ENCODE measurements at regions not wholly inside any gene's neighbourhood (a gene's known extent, or its start where the extent isn't known, plus 50 kb on each side); places are given as distances from the start of the nearest gene placed in this dataset.
"Not testable (repeated sequence)": the region's sequence is repeated elsewhere in the genome, so short reads cannot be mapped to it uniquely, and the experiment has no call there.

- H2AK5ac ChIP-seq (ENCODE audit: low read length): no peak overlapping the region
- H3K4me1 ChIP-seq (ENCODE audit: control insufficient read depth, low read depth, low read length): no peaks in the 10 kb centered on the region
- H3K56ac ChIP-seq (ENCODE audit: low read length): no peak overlapping the region
- H2BK15ac ChIP-seq (replicated peaks; ENCODE audit: low read depth): no peak overlapping the region
- H3K4me2 ChIP-seq (ENCODE audit: low read length): no peak overlapping the region
- no peaks in the 10 kb centered on the region for H3K79me1 ChIP-seq (ENCODE audit: low read length)
- H3K18ac ChIP-seq (ENCODE audit: low read length): peak overlapping the region; percentile 64
- no peak overlapping the region for H3K9ac ChIP-seq (ENCODE audit: low read length)
- peak overlapping the region; percentile 36 for H3K4ac ChIP-seq (ENCODE audit: low read depth, low read length)
- no peaks in the 10 kb centered on the region for H3K79me2 ChIP-seq (ENCODE audit: control insufficient read depth, insufficient read depth, low read length)
- no peak overlapping the region for H4K5ac ChIP-seq (ENCODE audit: low read length)
- no peaks in the 10 kb centered on the region for H3K36me3 ChIP-seq (ENCODE audit: control insufficient read depth, insufficient read depth, low read length)
- WGBS (ENCODE audit: extremely low coverage, insufficient coverage, low lambda C conversion rate): no CpG with 5 or more reads among the region's 2 CpGs
- H3K4me3 ChIP-seq (ENCODE audit: low read length): no peak overlapping the region
- H2BK120ac ChIP-seq (ENCODE audit: low read depth, low read length): peak overlapping the region; percentile 55
- H3K23ac ChIP-seq (ENCODE audit: low read length): no peak overlapping the region
- no peak overlapping the region for H3K27ac ChIP-seq (ENCODE audit: low read depth, low read length)
- DNase-seq: no peak
- peak overlapping the region; percentile 37 for H2BK5ac ChIP-seq (ENCODE audit: low read length)
- H3K27me3 ChIP-seq (ENCODE audit: insufficient read depth, low read length, poor library complexity): no peaks in the 10 kb centered on the region
- no peak overlapping the region for H4K8ac ChIP-seq (ENCODE audit: low read depth, low read length)
Measured at GRCh38 chr7:109638321-109638720, 1068.6 kb downstream of the DNAJB9 start.

GRCh38 chr7:109639561-109639960 lies 1069.9 kb downstream of the DNAJB9 start:
- no peaks in the 10 kb centered on the region for H3K79me2 ChIP-seq (ENCODE audit: control insufficient read depth, insufficient read depth, low read length)
- no peak overlapping the region for H4K8ac ChIP-seq (ENCODE audit: low read depth, low read length)
- DNase-seq: peak; percentile 63
- no peaks in the 10 kb centered on the region for H3K4me1 ChIP-seq (ENCODE audit: control insufficient read depth, low read depth, low read length)
- H2BK15ac ChIP-seq (replicated peaks; ENCODE audit: low read depth): no peak overlapping the region
- no peak overlapping the region for H3K4ac ChIP-seq (ENCODE audit: low read depth, low read length)
- H3K79me1 ChIP-seq (ENCODE audit: low read length): no peaks in the 10 kb centered on the region
- H2BK5ac ChIP-seq (ENCODE audit: low read length): no peak overlapping the region
- H3K4me3 ChIP-seq (ENCODE audit: low read length): no peak overlapping the region
- H2BK120ac ChIP-seq (ENCODE audit: low read depth, low read length): peak overlapping the region; percentile 67
- no peak overlapping the region for H3K27ac ChIP-seq (ENCODE audit: low read depth, low read length)
- H3K9ac ChIP-seq (ENCODE audit: low read length): no peak overlapping the region
- no peak overlapping the region for H3K4me2 ChIP-seq (ENCODE audit: low read length)
- H3K27me3 ChIP-seq (ENCODE audit: insufficient read depth, low read length, poor library complexity): no peaks in the 10 kb centered on the region
- H3K23ac ChIP-seq (ENCODE audit: low read length): no peak overlapping the region
- no peak overlapping the region for H4K5ac ChIP-seq (ENCODE audit: low read length)
- no peak overlapping the region for H3K56ac ChIP-seq (ENCODE audit: low read length)
- H2AK5ac ChIP-seq (ENCODE audit: low read length): no peak overlapping the region
- peak overlapping the region; percentile 14 for H3K18ac ChIP-seq (ENCODE audit: low read length)
- no peaks in the 10 kb centered on the region for H3K36me3 ChIP-seq (ENCODE audit: control insufficient read depth, insufficient read depth, low read length)

GRCh38 chr7:109641445-109641844 lies 1071.8 kb downstream of the DNAJB9 start:
- Histone ChIP-seq H2BK120ac (ENCODE audit: low read depth, low read length) (no peak overlapping the region), H3K27ac (ENCODE audit: low read depth, low read length) (no peak overlapping the region), H3K9ac (ENCODE audit: low read length) (no peak overlapping the region)

GRCh38 chr7:109646124-109646523 lies 1076.5 kb downstream of the DNAJB9 start:
- Histone ChIP-seq H3K4me1 (ENCODE audit: control insufficient read depth, low read depth, low read length) (no peaks in the 10 kb centered on the region), H2BK120ac (ENCODE audit: low read depth, low read length) (no peak overlapping the region), H3K79me1 (ENCODE audit: low read length) (no peaks in the 10 kb centered on the region), H3K79me2 (ENCODE audit: control insufficient read depth, insufficient read depth, low read length) (no peaks in the 10 kb centered on the region), H4K8ac (ENCODE audit: low read depth, low read length) (no peak overlapping the region), H3K4me3 (ENCODE audit: low read length) (no peak overlapping the region), H3K4ac (ENCODE audit: low read depth, low read length) (no peak overlapping the region), H4K5ac (ENCODE audit: low read length) (no peak overlapping the region), H3K9ac (ENCODE audit: low read length) (no peak overlapping the region), H3K27ac (ENCODE audit: low read depth, low read length) (no peak overlapping the region), H2BK5ac (ENCODE audit: low read length) (no peak overlapping the region), H2BK15ac (replicated peaks; ENCODE audit: low read depth) (no peak overlapping the region), H3K4me2 (ENCODE audit: low read length) (no peak overlapping the region), H3K27me3 (ENCODE audit: insufficient read depth, low read length, poor library complexity) (no peaks in the 10 kb centered on the region), H3K18ac (ENCODE audit: low read length) (no peak overlapping the region), H3K36me3 (ENCODE audit: control insufficient read depth, insufficient read depth, low read length) (no peaks in the 10 kb centered on the region), H3K23ac (ENCODE audit: low read length) (no peak overlapping the region), H2AK5ac (ENCODE audit: low read length) (no peak overlapping the region), H3K56ac (ENCODE audit: low read length) (no peak overlapping the region)
- DNase-seq: no peak
- no CpG with 5 or more reads among the region's 7 CpGs for WGBS (ENCODE audit: extremely low coverage, insufficient coverage, low lambda C conversion rate)

More at GRCh38 chr7:109641445-109641844, 1071.8 kb downstream of the DNAJB9 start:
- WGBS (ENCODE audit: extremely low coverage, insufficient coverage, low lambda C conversion rate): no CpG with 5 or more reads among the region's 7 CpGs
- H2BK5ac ChIP-seq (ENCODE audit: low read length): no peak overlapping the region
- H3K27me3 ChIP-seq (ENCODE audit: insufficient read depth, low read length, poor library complexity): no peaks in the 10 kb centered on the region
- H3K4me3 ChIP-seq (ENCODE audit: low read length): no peak overlapping the region
- H3K4me1 ChIP-seq (ENCODE audit: control insufficient read depth, low read depth, low read length): no peaks in the 10 kb centered on the region
- H3K79me2 ChIP-seq (ENCODE audit: control insufficient read depth, insufficient read depth, low read length): no peaks in the 10 kb centered on the region
- H3K4me2 ChIP-seq (ENCODE audit: low read length): no peak overlapping the region
- no peak overlapping the region for H3K23ac ChIP-seq (ENCODE audit: low read length)
- DNase-seq: peak; percentile 33
- no peak overlapping the region for H2AK5ac ChIP-seq (ENCODE audit: low read length)
- peak overlapping the region; percentile 75 for H3K18ac ChIP-seq (ENCODE audit: low read length)
- H4K5ac ChIP-seq (ENCODE audit: low read length): no peak overlapping the region
- H2BK15ac ChIP-seq (replicated peaks; ENCODE audit: low read depth): no peak overlapping the region
- no peaks in the 10 kb centered on the region for H3K36me3 ChIP-seq (ENCODE audit: control insufficient read depth, insufficient read depth, low read length)
- H4K8ac ChIP-seq (ENCODE audit: low read depth, low read length): no peak overlapping the region
- H3K56ac ChIP-seq (ENCODE audit: low read length): no peak overlapping the region
- H3K79me1 ChIP-seq (ENCODE audit: low read length): no peaks in the 10 kb centered on the region
- no peak overlapping the region for H3K4ac ChIP-seq (ENCODE audit: low read depth, low read length)

- not testable (repeated sequence) for H3K18ac ChIP-seq (ENCODE audit: low read length); H3K27me3 ChIP-seq (ENCODE audit: insufficient read depth, low read length, poor library complexity); H4K5ac ChIP-seq (ENCODE audit: low read length); H4K8ac ChIP-seq (ENCODE audit: low read depth, low read length); H2AK5ac ChIP-seq (ENCODE audit: low read length); H3K4me3 ChIP-seq (ENCODE audit: low read length); DNase-seq; H3K23ac ChIP-seq (ENCODE audit: low read length); H3K4me2 ChIP-seq (ENCODE audit: low read length); H2BK15ac ChIP-seq (replicated peaks; ENCODE audit: low read depth); H3K27ac ChIP-seq (ENCODE audit: low read depth, low read length); H2BK120ac ChIP-seq (ENCODE audit: low read depth, low read length); H3K56ac ChIP-seq (ENCODE audit: low read length); H3K79me1 ChIP-seq (ENCODE audit: low read length); H2BK5ac ChIP-seq (ENCODE audit: low read length); H3K79me2 ChIP-seq (ENCODE audit: control insufficient read depth, insufficient read depth, low read length); H3K9ac ChIP-seq (ENCODE audit: low read length); H3K4ac ChIP-seq (ENCODE audit: low read depth, low read length); H3K36me3 ChIP-seq (ENCODE audit: control insufficient read depth, insufficient read depth, low read length); H3K4me1 ChIP-seq (ENCODE audit: control insufficient read depth, low read depth, low read length)
- WGBS (ENCODE audit: extremely low coverage, insufficient coverage, low lambda C conversion rate): no CpG with 5 or more reads among the region's 5 CpGs
Measured at GRCh38 chr7:109646594-109646993, 1076.9 kb downstream of the DNAJB9 start.

- H3K18ac ChIP-seq (ENCODE audit: low read length); H3K27ac ChIP-seq (ENCODE audit: low read depth, low read length); H3K36me3 ChIP-seq (ENCODE audit: control insufficient read depth, insufficient read depth, low read length); H3K4ac ChIP-seq (ENCODE audit: low read depth, low read length); H3K23ac ChIP-seq (ENCODE audit: low read length); H3K9ac ChIP-seq (ENCODE audit: low read length); H4K8ac ChIP-seq (ENCODE audit: low read depth, low read length); H2BK120ac ChIP-seq (ENCODE audit: low read depth, low read length); H3K79me1 ChIP-seq (ENCODE audit: low read length); H3K27me3 ChIP-seq (ENCODE audit: insufficient read depth, low read length, poor library complexity); H3K56ac ChIP-seq (ENCODE audit: low read length); H3K4me2 ChIP-seq (ENCODE audit: low read length); H2BK15ac ChIP-seq (replicated peaks; ENCODE audit: low read depth); H3K4me1 ChIP-seq (ENCODE audit: control insufficient read depth, low read depth, low read length); H3K4me3 ChIP-seq (ENCODE audit: low read length); H3K79me2 ChIP-seq (ENCODE audit: control insufficient read depth, insufficient read depth, low read length); H2BK5ac ChIP-seq (ENCODE audit: low read length); H2AK5ac ChIP-seq (ENCODE audit: low read length); H4K5ac ChIP-seq (ENCODE audit: low read length): not testable (repeated sequence)
- DNase-seq: peak; percentile 38
- WGBS (ENCODE audit: extremely low coverage, insufficient coverage, low lambda C conversion rate): no CpG with 5 or more reads among the region's 3 CpGs
Measured at GRCh38 chr7:109647263-109647662, 1077.6 kb downstream of the DNAJB9 start.

Data from mesendoderm (in vitro differentiated cells).